ENCODE measurements at regions not wholly inside any gene's neighbourhood (a gene's known extent, or its start where the extent isn't known, plus 50 kb on each side); places are given as distances from the start of the nearest gene placed in this dataset.

- TF ChIP-seq EZH2 (IDR thresholded peaks at IDR 0.05; ENCODE audit: low read depth, low read length, severe bottlenecking) = no peak
- no peak for TF ChIP-seq ATF3 (IDR thresholded peaks at IDR 0.05; ENCODE audit: insufficient read depth, low read depth, low read length)
These were observed 518.3 kb upstream of the ARX start for GRCh38 chrX:25534091-25534490.
